Endothelial cell of umbilical vein (primary cell): ENCODE measurements at regions not wholly inside any gene's neighbourhood (a gene's known extent, or its start where the extent isn't known, plus 50 kb on each side); places are given as distances from the start of the nearest gene placed in this dataset.

Experiments used
- BruUV-seq: library from RNA; stranded (reverse); fragments of 400-500 nt; replicated peaks from 2 replicates; lab custom pipeline; 2021; lab: Mats Ljungman, UMichigan
- CTCF ChIA-PET: fragments of 300-600, 350-600 bp; sonication (Branson Sonifier 250); formaldehyde crosslinking; loops from one replicate; lab custom pipeline; 2021; ENCODE audit warnings: antibody characterized with exemption, inconsistent platforms; lab: Charles Lee
- POLR2A ChIA-PET: fragments of 300-600, 350-600 bp; sonication (Branson Sonifier 250); formaldehyde crosslinking; loops from one replicate; lab custom pipeline; 2021; ENCODE audit warnings: antibody characterized with exemption, inconsistent platforms; lab: Charles Lee
- DNase-seq: peaks from one replicate; pipeline ENCODE4 v3.0.0-alpha.2; 2011; ENCODE audit warnings: low read depth, low spot score
- FAIRE-seq: peaks from 2 replicates; lab custom pipeline; 2011; peaks lifted over from hg19 to GRCh38; lab: Jason Lieb, UNC
- H2AFZ ChIP-seq: 2 replicates; pipeline ENCODE4 v1.6.0; 2012; ENCODE audit warnings: low read depth, low read length, control low read depth, inconsistent platforms
- H3K27ac ChIP-seq: 2 replicates; pipeline ENCODE4 v1.5.1; 2011; ENCODE audit warnings: low read depth, mild to moderate bottlenecking, control low read depth, low read length, moderate library complexity; ENCODE audit not compliant: insufficient read depth
- H3K27me3 ChIP-seq, 2 experiments: 2 replicates each; pipeline versions ENCODE4 v1.6.0 to v1.6.1; 2011; ENCODE audit warnings: low read length in 2 of 2, mixed read lengths in 1 of 2; ENCODE audit not compliant: control insufficient read depth in 2 of 2, insufficient read depth in 2 of 2
- H3K36me3 ChIP-seq, 2 experiments: 2 replicates in 1 of 2; 3 replicates in 1 of 2; pipeline ENCODE4 v1.5.1; 2011; ENCODE audit warnings: low read length in 2 of 2, mild to moderate bottlenecking in 1 of 2, moderate library complexity in 1 of 2; ENCODE audit not compliant: control insufficient read depth in 2 of 2, insufficient read depth in 2 of 2; ENCODE audit errors: extremely low read depth in 1 of 2
- H3K4me1 ChIP-seq: 3 replicates; pipeline ENCODE4 v1.5.1; 2011; ENCODE audit warnings: mild to moderate bottlenecking, low read length; ENCODE audit not compliant: control insufficient read depth, insufficient read depth; ENCODE audit errors: extremely low read depth
- H3K4me2 ChIP-seq: 2 replicates; pipeline ENCODE4 v1.6.1; 2011; ENCODE audit warnings: low read length, control low read depth, mixed read lengths; ENCODE audit not compliant: insufficient read depth
- H3K4me3 ChIP-seq, 3 experiments: fragments of 200-600 bp in 1 of 3; sonication (generic), shearing (Covaris generic) in 1 of 3; replicated peaks in 1 of 3; 2 replicates each; pipeline ENCODE4 v1.5.1; 2011 to 2016; ENCODE audit warnings: control low read depth in 3 of 3, low read length in 3 of 3, mild to moderate bottlenecking in 2 of 3, inconsistent platforms in 1 of 3, low read depth in 1 of 3, moderate library complexity in 1 of 3; ENCODE audit not compliant: insufficient read depth in 1 of 3
- H3K79me2 ChIP-seq: 2 replicates; pipeline ENCODE4 v1.6.0; 2012; ENCODE audit warnings: low read length, inconsistent platforms; ENCODE audit not compliant: control insufficient read depth, insufficient read depth
- H3K9ac ChIP-seq: replicated peaks from 2 replicates; pipeline ENCODE3; 2011; ENCODE audit warnings: low read length, control low read depth; ENCODE audit not compliant: insufficient read depth; ENCODE audit errors: extremely low read depth
- H3K9me1 ChIP-seq: replicated peaks from 3 replicates; pipeline ENCODE4 v1.6.0; 2011; ENCODE audit warnings: mild to moderate bottlenecking, low read length; ENCODE audit not compliant: control insufficient read depth, insufficient read depth; ENCODE audit errors: extremely low read depth
- H3K9me3 ChIP-seq: replicated peaks from 2 replicates; pipeline ENCODE4 v1.5.1; 2012; ENCODE audit warnings: low read length, inconsistent platforms; ENCODE audit not compliant: control insufficient read depth, insufficient read depth
- H4K20me1 ChIP-seq: replicated peaks from 2 replicates; pipeline ENCODE3; 2011; ENCODE audit warnings: mild to moderate bottlenecking, low read length; ENCODE audit not compliant: control insufficient read depth, insufficient read depth; ENCODE audit errors: extremely low read depth
- EZH2 ChIP-seq: IDR thresholded peaks from 2 replicates; pipeline ENCODE4 v1.6.1; 2012; ENCODE audit warnings: borderline replicate concordance, low read depth, mild to moderate bottlenecking, moderate library complexity, low read length, inconsistent platforms; ENCODE audit not compliant: severe bottlenecking
- FOS ChIP-seq: IDR thresholded peaks from 2 replicates; pipeline ENCODE4 v1.6.1; 2011; ENCODE audit warnings: mild to moderate bottlenecking, low read length, moderate library complexity, borderline replicate concordance; ENCODE audit not compliant: insufficient read depth
- GATA2 ChIP-seq: IDR thresholded peaks from 2 replicates; pipeline ENCODE4 v1.7.0; 2011; ENCODE audit warnings: low read depth, mild to moderate bottlenecking, moderate library complexity, mixed read lengths, low read length; ENCODE audit not compliant: insufficient read length, insufficient read depth
- JUN ChIP-seq: IDR thresholded peaks from 2 replicates; pipeline ENCODE4 v1.6.1; 2011; ENCODE audit warnings: borderline replicate concordance, low read depth; ENCODE audit not compliant: insufficient read length, insufficient read depth
- MYC ChIP-seq: IDR thresholded peaks from one replicate; pipeline ENCODE4 v1.6.1; 2011; ENCODE audit warnings: mild to moderate bottlenecking, low read depth, low read length
- POLR2A ChIP-seq: IDR thresholded peaks from 2 replicates; pipeline ENCODE4 v1.6.1; 2012; ENCODE audit warnings: low read depth, mild to moderate bottlenecking, control low read depth, low read length
- POLR2AphosphoS5 ChIP-seq: IDR thresholded peaks from 2 replicates; pipeline ENCODE4 v1.6.1; 2012; ENCODE audit warnings: low read depth, mild to moderate bottlenecking, control low read depth, low read length, moderate library complexity; ENCODE audit not compliant: insufficient read depth
- dilution Hi-C: fragments of 300-500 bp; cut with MboI; formaldehyde crosslinking; loops from one replicate; pipeline ENCODE4 v1.15.0; 2019; ENCODE audit warnings: low sequenced_read_pairs; ENCODE audit not compliant: extremely low pct_ligation_motif_present
- intact Hi-C: fragments of 100-400 bp; cut with micrococcal nuclease; formaldehyde crosslinking; loops from one replicate; pipeline ENCODE4 v1.10.0; 2022
- TF ChIP-seq, protein P1 (sequence below), 2 donors: IDR thresholded peaks; 1 replicate in 1 of 2; 2 replicates in 1 of 2; pipeline ENCODE4 v1.5.1; 2011; ENCODE audit warnings: low read length in 2 of 2, mild to moderate bottlenecking in 2 of 2, moderate library complexity in 2 of 2, control low read depth in 1 of 2, inconsistent platforms in 1 of 2, low read depth in 1 of 2; ENCODE audit not compliant: insufficient read depth in 1 of 2; ENCODE audit errors: extremely low read depth in 1 of 2
- TF ChIP-seq, protein P2 (sequence below): IDR thresholded peaks from 2 replicates; pipeline ENCODE4 v1.6.1; 2011; ENCODE audit not compliant: insufficient read depth, insufficient read length

DNA sequence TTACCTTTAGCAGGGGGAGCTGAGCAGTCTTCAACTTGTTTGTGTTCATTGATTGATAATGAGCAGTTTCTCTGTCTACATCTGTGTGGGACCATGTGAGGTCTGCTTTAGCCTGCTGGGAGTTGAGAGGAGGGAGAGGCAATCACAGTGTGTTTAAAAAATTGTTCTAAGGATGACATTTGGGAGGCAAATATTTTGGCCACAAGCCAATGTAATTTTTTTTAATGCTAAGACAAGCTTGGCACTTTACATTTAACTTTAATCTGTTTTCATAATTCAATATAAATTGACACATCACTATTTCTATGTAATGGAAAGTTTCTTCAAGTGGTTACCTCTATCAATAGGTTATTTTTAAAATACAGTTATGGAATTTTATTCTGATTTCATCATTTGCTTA lies 55.9 kb upstream of the SEMA3A start:
- Histone ChIP-seq H4K20me1 (no peaks in the 10 kb centered on the region), H3K4me3 (no peak overlapping the region), H3K9me1 (no peaks in the 10 kb centered on the region), H3K9me3 (no peaks in the 10 kb centered on the region), H3K27me3 (no peaks in the 10 kb centered on the region), H3K36me3 (no peaks in the 10 kb centered on the region), H2AFZ (no peak overlapping the region), H3K9ac (no peak overlapping the region), H3K4me1 (no peaks in the 10 kb centered on the region), H3K27ac (no peak overlapping the region), H3K79me2 (no peaks in the 10 kb centered on the region), H3K4me2 (no peak overlapping the region)
- POLR2A ChIA-PET, result no interaction called here
- DNase-seq (peak; percentile 26), FAIRE-seq (no peak)
- intact Hi-C loops (no loop called here), dilution Hi-C loops (no loop called here)
- no TSS peak for BruUV-seq
- TF ChIP-seq FOS (no peak), MYC (no peak), EZH2 (no peak), POLR2A (no peak), POLR2AphosphoS5 (no peak), JUN (no peak), GATA2 (no peak)
- TF ChIP-seq, protein P1, sequence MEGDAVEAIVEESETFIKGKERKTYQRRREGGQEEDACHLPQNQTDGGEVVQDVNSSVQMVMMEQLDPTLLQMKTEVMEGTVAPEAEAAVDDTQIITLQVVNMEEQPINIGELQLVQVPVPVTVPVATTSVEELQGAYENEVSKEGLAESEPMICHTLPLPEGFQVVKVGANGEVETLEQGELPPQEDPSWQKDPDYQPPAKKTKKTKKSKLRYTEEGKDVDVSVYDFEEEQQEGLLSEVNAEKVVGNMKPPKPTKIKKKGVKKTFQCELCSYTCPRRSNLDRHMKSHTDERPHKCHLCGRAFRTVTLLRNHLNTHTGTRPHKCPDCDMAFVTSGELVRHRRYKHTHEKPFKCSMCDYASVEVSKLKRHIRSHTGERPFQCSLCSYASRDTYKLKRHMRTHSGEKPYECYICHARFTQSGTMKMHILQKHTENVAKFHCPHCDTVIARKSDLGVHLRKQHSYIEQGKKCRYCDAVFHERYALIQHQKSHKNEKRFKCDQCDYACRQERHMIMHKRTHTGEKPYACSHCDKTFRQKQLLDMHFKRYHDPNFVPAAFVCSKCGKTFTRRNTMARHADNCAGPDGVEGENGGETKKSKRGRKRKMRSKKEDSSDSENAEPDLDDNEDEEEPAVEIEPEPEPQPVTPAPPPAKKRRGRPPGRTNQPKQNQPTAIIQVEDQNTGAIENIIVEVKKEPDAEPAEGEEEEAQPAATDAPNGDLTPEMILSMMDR (IDR thresholded peaks at IDR 0.05; ENCODE audit: extremely low read depth in 1 of 2, insufficient read depth in 1 of 2, low read depth in 1 of 2, low read length in 2 of 2), result no peak
- TF ChIP-seq, protein P2, sequence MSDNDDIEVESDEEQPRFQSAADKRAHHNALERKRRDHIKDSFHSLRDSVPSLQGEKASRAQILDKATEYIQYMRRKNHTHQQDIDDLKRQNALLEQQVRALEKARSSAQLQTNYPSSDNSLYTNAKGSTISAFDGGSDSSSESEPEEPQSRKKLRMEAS, result no peak
- CTCF ChIA-PET, result no interaction called here
